HCT116 (cell line): ENCODE measurements at regions not wholly inside any gene's neighbourhood (a gene's known extent, or its start where the extent isn't known, plus 50 kb on each side); places are given as distances from the start of the nearest gene placed in this dataset.

Source experiments
- ATAC-seq: fragments of 200-7000 bp; cut with Tn5 transposase; 2 replicates; pipeline ENCODE4 v1.9.1; 2020; ENCODE audit warnings: mild to moderate bottlenecking, moderate library complexity
- BruUV-seq: library from RNA; stranded (reverse); fragments of 400-500 nt; replicated peaks from 2 replicates; lab custom pipeline; 2021; lab: Mats Ljungman, UMichigan
- CTCF ChIA-PET: fragments of 300-600 bp; sonication (Branson Sonifier 250); formaldehyde crosslinking; loops from one replicate; lab custom pipeline; 2021; ENCODE audit warnings: antibody characterized with exemption; lab: Charles Lee
- POLR2A ChIA-PET: fragments of 300-600, 350-600 bp; sonication (Branson Sonifier 250); formaldehyde crosslinking; loops from one replicate; lab custom pipeline; 2021; ENCODE audit warnings: antibody characterized with exemption; lab: Charles Lee
- RAD21 ChIA-PET, 2 experiments: fragments of 300-600 bp; sonication (Branson Sonifier 250); formaldehyde crosslinking; loops; one replicate each; lab custom pipeline; 2023; ENCODE audit warnings: low total read pairs in 2 of 2; ENCODE audit not compliant: uncharacterized antibody in 2 of 2, unreplicated experiment in 2 of 2, low non-redundant PET in 1 of 2; lab: Charles Lee
- DNase-seq: peaks from one replicate; pipeline ENCODE4 v3.0.0-alpha.2; 2010; ENCODE audit warnings: low read depth, low spot score
- H2AFZ ChIP-seq: fragments of 200-600 bp; shearing (Covaris generic), sonication (generic); 2 replicates; pipeline ENCODE4 v1.6.1; 2017; ENCODE audit warnings: low read depth, mixed run types, mixed read lengths, antibody characterized with exemption, low read length; ENCODE audit not compliant: poor library complexity, severe bottlenecking
- H3K27ac ChIP-seq: 2 replicates; pipeline ENCODE4 v1.5.1; 2012; ENCODE audit warnings: low read depth, low read length
- H3K27me3 ChIP-seq: fragments of 200-600 bp; sonication (generic); 2 replicates; pipeline ENCODE4 v1.6.1; 2016; ENCODE audit warnings: mixed run types, low read length, mixed read lengths; ENCODE audit not compliant: insufficient read depth
- H3K36me3 ChIP-seq, 2 experiments: fragments of 200-500 bp in 1 of 2; fragments of 200-600 bp in 1 of 2; sonication (Bioruptor generic) in 1 of 2; sonication (generic) in 1 of 2; 2 replicates each; pipeline versions ENCODE4 v1.5.1 to v1.6.1; 2014 to 2016; ENCODE audit warnings: low read length in 2 of 2, inconsistent platforms in 1 of 2, mixed read lengths in 1 of 2, mixed run types in 1 of 2; ENCODE audit not compliant: insufficient read depth in 2 of 2, control insufficient read depth in 1 of 2
- H3K4me1 ChIP-seq, 2 experiments: fragments of 200-600 bp in 1 of 2; sonication (generic) in 1 of 2; 2 replicates each; pipeline versions ENCODE4 v1.5.1 to v1.6.1; 2012 to 2017; ENCODE audit warnings: low read length in 2 of 2, inconsistent platforms in 1 of 2, mild to moderate bottlenecking in 1 of 2, mixed read lengths in 1 of 2, mixed run types in 1 of 2, moderate library complexity in 1 of 2; ENCODE audit not compliant: insufficient read depth in 2 of 2, control insufficient read depth in 1 of 2
- H3K4me2 ChIP-seq: fragments of 200-600 bp; sonication (generic); 2 replicates; pipeline ENCODE4 v1.6.1; 2017; ENCODE audit warnings: mixed run types, low read length, mixed read lengths
- H3K4me3 ChIP-seq, 2 experiments: fragments of 200-600 bp in 1 of 2; sonication (generic) in 1 of 2; replicated peaks in 1 of 2; 2 replicates each; pipeline ENCODE4 v1.5.1; 2011 to 2016; ENCODE audit warnings: low read length in 2 of 2, control low read depth in 1 of 2, low read depth in 1 of 2, mild to moderate bottlenecking in 1 of 2, mixed read lengths in 1 of 2, mixed run types in 1 of 2
- H3K79me2 ChIP-seq: fragments of 200-600 bp; sonication (generic); 2 replicates; pipeline ENCODE4 v1.6.1; 2017; ENCODE audit warnings: mild to moderate bottlenecking, mixed run types, low read length, moderate library complexity, mixed read lengths; ENCODE audit not compliant: insufficient read depth
- H3K9ac ChIP-seq: fragments of 200-600 bp; sonication (generic); 2 replicates; pipeline ENCODE4 v1.6.1; 2016; ENCODE audit warnings: low read length, mixed read lengths
- H3K9me2 ChIP-seq: fragments of 200-600 bp; sonication (generic), shearing (Covaris generic); 2 replicates; pipeline ENCODE4 v1.6.1; 2017; ENCODE audit warnings: mixed run types, mild to moderate bottlenecking, moderate library complexity; ENCODE audit not compliant: insufficient read depth
- H3K9me3 ChIP-seq, 2 experiments: fragments of 200-500 bp in 1 of 2; fragments of 200-600 bp in 1 of 2; sonication (Bioruptor generic) in 1 of 2; sonication (generic) in 1 of 2; 2 replicates each; pipeline ENCODE4 v1.6.1; 2014 to 2017; ENCODE audit warnings: low read length in 2 of 2, mixed read lengths in 2 of 2, inconsistent platforms in 1 of 2, low read depth in 1 of 2, mild to moderate bottlenecking in 1 of 2, mixed run types in 1 of 2, moderate library complexity in 1 of 2; ENCODE audit not compliant: control insufficient read depth in 1 of 2, insufficient read depth in 1 of 2
- H4K20me1 ChIP-seq: fragments of 200-600 bp; sonication (generic), shearing (Covaris generic); 2 replicates; pipeline ENCODE4 v1.6.1; 2017; ENCODE audit warnings: mixed run types, mild to moderate bottlenecking, moderate library complexity; ENCODE audit not compliant: insufficient read depth
- CBX3 ChIP-seq: IDR thresholded peaks from 2 replicates; pipeline ENCODE4 v1.6.1; 2012; ENCODE audit warnings: low read depth
- CEBPB ChIP-seq: IDR thresholded peaks from 2 replicates; pipeline ENCODE4 v1.6.1; 2012; ENCODE audit warnings: low read depth
- EGR1 ChIP-seq: IDR thresholded peaks from 2 replicates; pipeline ENCODE4 v1.6.1; 2012; ENCODE audit warnings: low read depth
- ELF1 ChIP-seq: IDR thresholded peaks from 2 replicates; pipeline ENCODE4 v1.6.1; 2012; ENCODE audit warnings: low read depth, borderline replicate concordance
- EZH2 ChIP-seq: fragments of 200-600 bp; sonication (generic); IDR thresholded peaks from 2 replicates; pipeline ENCODE4 v1.6.1; 2017; ENCODE audit warnings: antibody characterized with exemption, mixed run types
- POLR2A ChIP-seq: IDR thresholded peaks from 2 replicates; pipeline ENCODE4 v1.7.0; 2011; ENCODE audit warnings: borderline replicate concordance; ENCODE audit not compliant: insufficient read depth, insufficient read length; ENCODE audit errors: extremely low read depth
- POLR2AphosphoS5 ChIP-seq: IDR thresholded peaks from 2 replicates; pipeline ENCODE4 v1.6.1; 2011; ENCODE audit warnings: mild to moderate bottlenecking, low read depth, low read length, moderate library complexity
- RAD21 ChIP-seq: IDR thresholded peaks from 2 replicates; pipeline ENCODE4 v1.6.1; 2012; ENCODE audit warnings: low read depth, mild to moderate bottlenecking
- REST ChIP-seq: IDR thresholded peaks from 2 replicates; pipeline ENCODE4 v1.6.1; 2012; ENCODE audit warnings: low read depth
- SIN3A ChIP-seq: IDR thresholded peaks from 2 replicates; pipeline ENCODE4 v1.6.1; 2012; ENCODE audit warnings: low read depth
- TCF7L2 ChIP-seq: IDR thresholded peaks from 2 replicates; pipeline ENCODE4 v1.7.0; 2011; ENCODE audit warnings: borderline replicate concordance, inconsistent platforms; ENCODE audit not compliant: insufficient read depth, insufficient read length; ENCODE audit errors: extremely low read depth
- YY1 ChIP-seq: IDR thresholded peaks from 2 replicates; pipeline ENCODE4 v1.6.1; 2011; ENCODE audit warnings: low read length, low read depth, moderate library complexity, mild to moderate bottlenecking; ENCODE audit not compliant: insufficient replicate concordance; ENCODE audit errors: extremely low read depth
- ZBTB33 ChIP-seq: IDR thresholded peaks from 2 replicates; pipeline ENCODE4 v1.6.1; 2011; ENCODE audit warnings: mild to moderate bottlenecking, low read length, moderate library complexity; ENCODE audit not compliant: insufficient replicate concordance; ENCODE audit errors: extremely low read depth
- ZNF274 ChIP-seq: fragments of 200-500 bp; sonication (Bioruptor generic); IDR thresholded peaks from 2 replicates; pipeline ENCODE4 v1.6.1; 2014; ENCODE audit warnings: mild to moderate bottlenecking, low read depth, low read length, inconsistent platforms
- intact Hi-C: fragments of 100-400 bp; cut with micrococcal nuclease; formaldehyde crosslinking; loops from 2 replicates; pipeline ENCODE4 v1.10.0; 2022
- TF ChIP-seq, protein P1 (sequence below): IDR thresholded peaks from 2 replicates; pipeline ENCODE4 v1.6.1; 2012
- TF ChIP-seq, protein P2 (sequence below): IDR thresholded peaks from 2 replicates; pipeline ENCODE4 v1.6.1; 2012

DNA sequence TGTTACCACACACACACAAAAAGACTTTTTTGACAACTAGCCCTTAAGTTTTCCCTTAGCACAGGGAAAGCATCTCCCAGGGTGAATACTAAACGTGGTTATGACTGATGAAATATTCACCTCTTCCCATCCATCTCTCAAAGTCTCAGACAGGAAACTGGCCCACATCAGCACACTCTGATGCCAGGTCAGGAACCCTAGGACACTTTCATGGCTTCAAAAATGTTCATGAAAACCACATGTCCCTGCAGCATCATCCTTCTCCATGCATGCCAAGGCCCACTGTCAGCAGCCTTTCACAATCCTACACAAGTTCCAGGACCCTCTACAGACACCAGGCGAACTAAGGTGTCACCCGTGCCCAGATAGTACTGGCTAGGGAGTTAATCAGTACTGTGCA is 68.7 kb downstream of the DNTTIP2 start:
- H4K20me1 ChIP-seq: no peaks in the 10 kb centered on the region
- no TSS peak for BruUV-seq
- H3K9me2 ChIP-seq: no peaks in the 10 kb centered on the region
- no peak overlapping the region for H3K9ac ChIP-seq
- no peaks in the 10 kb centered on the region for H3K79me2 ChIP-seq
- intact Hi-C loops: loop anchor here (1.0 to 10.0 kb wide), 5 partner anchors 10 to 506 kb away; partner anchors contain the start of genes BCAR3 and FNBP1L
- no peak overlapping the region for H3K27ac ChIP-seq
- no peak overlapping the region for H3K4me3 ChIP-seq
- DNase-seq (no peak), ATAC-seq (no peak)
- no peaks in the 10 kb centered on the region for H3K9me3 ChIP-seq
- no peaks in the 10 kb centered on the region for H3K36me3 ChIP-seq
- peaks cover 8 to 34% of the 10 kb centered on the region in 2 experiments for H3K4me1 ChIP-seq
- TF ChIP-seq ZNF274 (no peak), REST (no peak), SIN3A (no peak), POLR2A (no peak), YY1 (no peak), ZBTB33 (no peak), TCF7L2 (no peak), EGR1 (no peak), EZH2 (no peak), CBX3 (no peak), CEBPB (no peak), RAD21 (no peak), POLR2AphosphoS5 (no peak), ELF1 (no peak)
- TF ChIP-seq, protein P1, sequence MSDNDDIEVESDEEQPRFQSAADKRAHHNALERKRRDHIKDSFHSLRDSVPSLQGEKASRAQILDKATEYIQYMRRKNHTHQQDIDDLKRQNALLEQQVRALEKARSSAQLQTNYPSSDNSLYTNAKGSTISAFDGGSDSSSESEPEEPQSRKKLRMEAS: no peak
- TF ChIP-seq, protein P2, sequence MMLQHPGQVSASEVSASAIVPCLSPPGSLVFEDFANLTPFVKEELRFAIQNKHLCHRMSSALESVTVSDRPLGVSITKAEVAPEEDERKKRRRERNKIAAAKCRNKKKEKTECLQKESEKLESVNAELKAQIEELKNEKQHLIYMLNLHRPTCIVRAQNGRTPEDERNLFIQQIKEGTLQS: no peak
- H3K27me3 ChIP-seq: no peaks in the 10 kb centered on the region
- POLR2A ChIA-PET: no interaction called here
- RAD21 ChIA-PET: no interaction called here
- no peak overlapping the region for H3K4me2 ChIP-seq
- H2AFZ ChIP-seq: no peak overlapping the region
- CTCF ChIA-PET: no interaction called here
